Smooth muscle cell (in vitro differentiated cells): ENCODE measurements at regions not wholly inside any gene's neighbourhood (a gene's known extent, or its start where the extent isn't known, plus 50 kb on each side); places are given as distances from the start of the nearest gene placed in this dataset.

Source experiments
- DNase-seq: peaks from one replicate; lab custom pipeline; 2025; ENCODE audit not compliant: unreplicated experiment; lab: John Stamatoyannopoulos, UW
- H2AFZ ChIP-seq: fragments of 200-600 bp; sonication (generic); 2 replicates; pipeline ENCODE4 v1.6.0; 2016; ENCODE audit warnings: antibody characterized with exemption, low read depth, mild to moderate bottlenecking
- H3F3A ChIP-seq: fragments of 200-600 bp; sonication (generic); 2 replicates; pipeline ENCODE4 v1.6.0; 2017; ENCODE audit warnings: antibody characterized with exemption, low read depth
- H3K27ac ChIP-seq: fragments of 200-600 bp; sonication (generic); 2 replicates; pipeline ENCODE4 v1.5.1; 2016; ENCODE audit warnings: low read depth, mild to moderate bottlenecking
- H3K27me3 ChIP-seq: fragments of 200-600 bp; sonication (generic); 2 replicates; pipeline ENCODE4 v1.6.1; 2016; ENCODE audit warnings: low read depth, mild to moderate bottlenecking
- H3K36me3 ChIP-seq: fragments of 200-600 bp; sonication (generic); 2 replicates; pipeline ENCODE4 v1.5.1; 2016; ENCODE audit warnings: low read depth
- H3K4me1 ChIP-seq: fragments of 200-600 bp; sonication (generic); 2 replicates; pipeline ENCODE4 v1.5.1; 2016; ENCODE audit warnings: low read depth
- H3K4me2 ChIP-seq: fragments of 200-600 bp; sonication (generic); 2 replicates; pipeline ENCODE4 v1.6.0; 2016; ENCODE audit warnings: mild to moderate bottlenecking
- H3K4me3 ChIP-seq: fragments of 200-600 bp; sonication (generic); 2 replicates; pipeline ENCODE4 v1.5.1; 2016; ENCODE audit warnings: mild to moderate bottlenecking
- H3K79me2 ChIP-seq: fragments of 200-600 bp; sonication (generic); 2 replicates; pipeline ENCODE4 v1.6.0; 2016; ENCODE audit warnings: low read depth, mild to moderate bottlenecking
- H3K9ac ChIP-seq: fragments of 200-600 bp; sonication (generic); 2 replicates; pipeline ENCODE4 v1.6.0; 2016; ENCODE audit warnings: low read depth
- H3K9me3 ChIP-seq: fragments of 200-600 bp; sonication (generic); replicated peaks from 2 replicates; pipeline ENCODE4 v1.5.1; 2016; ENCODE audit warnings: low read depth
- H4K20me1 ChIP-seq: fragments of 200-600 bp; sonication (generic); 2 replicates; pipeline ENCODE4 v1.6.0; 2016; ENCODE audit warnings: low read depth
- WGBS: methylation state at CpG from one replicate; pipeline ENCODE4 v1.1.7; 2016; ENCODE audit warnings: low lambda C conversion rate; 5-methylcytosine and 5-hydroxymethylcytosine counted together
- TF ChIP-seq, protein P1 (sequence below): fragments of 200-600 bp; sonication (generic); IDR thresholded peaks from 2 replicates; pipeline ENCODE4 v1.5.1; 2017; ENCODE audit warnings: borderline replicate concordance, mild to moderate bottlenecking, antibody characterized with exemption; ENCODE audit not compliant: insufficient read depth, poor library complexity, severe bottlenecking

DNA sequence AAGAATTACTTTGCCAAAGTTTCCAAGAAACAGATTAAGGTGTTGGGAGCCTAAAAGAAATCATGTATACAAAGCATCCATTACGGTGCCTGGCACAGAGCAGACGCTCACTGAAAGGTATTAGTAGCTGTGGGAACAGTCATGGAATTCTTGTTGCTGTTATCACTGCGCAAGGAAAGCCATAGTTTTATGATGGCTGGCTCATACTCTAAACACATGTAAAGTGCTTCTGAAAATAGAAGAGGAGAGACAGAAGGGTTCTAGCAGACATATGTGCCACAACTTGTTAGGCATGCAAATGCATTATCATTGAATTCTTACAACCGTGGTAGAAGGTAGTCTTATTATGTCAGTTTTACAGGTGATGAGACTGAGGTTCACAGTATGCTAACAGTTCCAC lies 112.4 kb downstream of the TENT5A start:
- no peaks in the 10 kb centered on the region for H3K9me3 ChIP-seq
- H3K79me2 ChIP-seq, result no peaks in the 10 kb centered on the region
- H3K27ac ChIP-seq, result no peak overlapping the region
- H3K27me3 ChIP-seq, result no peaks in the 10 kb centered on the region
- no peak for DNase-seq
- no peaks in the 10 kb centered on the region for H4K20me1 ChIP-seq
- no peak overlapping the region for H3K9ac ChIP-seq
- no peak overlapping the region for H3K4me3 ChIP-seq
- TF ChIP-seq, protein P1, sequence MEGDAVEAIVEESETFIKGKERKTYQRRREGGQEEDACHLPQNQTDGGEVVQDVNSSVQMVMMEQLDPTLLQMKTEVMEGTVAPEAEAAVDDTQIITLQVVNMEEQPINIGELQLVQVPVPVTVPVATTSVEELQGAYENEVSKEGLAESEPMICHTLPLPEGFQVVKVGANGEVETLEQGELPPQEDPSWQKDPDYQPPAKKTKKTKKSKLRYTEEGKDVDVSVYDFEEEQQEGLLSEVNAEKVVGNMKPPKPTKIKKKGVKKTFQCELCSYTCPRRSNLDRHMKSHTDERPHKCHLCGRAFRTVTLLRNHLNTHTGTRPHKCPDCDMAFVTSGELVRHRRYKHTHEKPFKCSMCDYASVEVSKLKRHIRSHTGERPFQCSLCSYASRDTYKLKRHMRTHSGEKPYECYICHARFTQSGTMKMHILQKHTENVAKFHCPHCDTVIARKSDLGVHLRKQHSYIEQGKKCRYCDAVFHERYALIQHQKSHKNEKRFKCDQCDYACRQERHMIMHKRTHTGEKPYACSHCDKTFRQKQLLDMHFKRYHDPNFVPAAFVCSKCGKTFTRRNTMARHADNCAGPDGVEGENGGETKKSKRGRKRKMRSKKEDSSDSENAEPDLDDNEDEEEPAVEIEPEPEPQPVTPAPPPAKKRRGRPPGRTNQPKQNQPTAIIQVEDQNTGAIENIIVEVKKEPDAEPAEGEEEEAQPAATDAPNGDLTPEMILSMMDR, result no peak
- no peak overlapping the region for H3K4me2 ChIP-seq
- no peak overlapping the region for H2AFZ ChIP-seq
- H3K36me3 ChIP-seq, result no peaks in the 10 kb centered on the region
- WGBS, result 63% methylated on average over 4 of the region's 4 CpGs
- no peaks in the 10 kb centered on the region for H3F3A ChIP-seq
- H3K4me1 ChIP-seq, result no peaks in the 10 kb centered on the region

DNA sequence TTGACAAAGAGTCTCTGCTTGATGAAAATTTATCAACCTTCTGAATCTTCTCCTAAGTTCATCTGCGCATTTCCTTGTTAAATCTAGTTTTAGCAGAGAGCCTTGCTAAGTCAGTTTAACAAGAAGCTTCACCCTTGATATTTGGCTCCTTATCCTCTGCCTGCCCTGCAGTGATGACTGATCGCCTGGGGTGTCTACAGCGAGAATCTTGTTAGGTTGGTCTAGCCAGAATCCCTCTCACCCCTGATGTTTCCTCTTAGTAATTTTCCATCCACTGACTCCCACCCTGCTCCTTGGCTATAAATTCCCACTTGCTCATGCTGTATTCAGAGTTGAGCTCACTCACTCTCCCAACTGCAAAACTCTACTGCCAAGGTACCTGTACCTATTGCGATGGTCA lies 114.1 kb downstream of the TENT5A start:
- no peak for DNase-seq
- no peaks in the 10 kb centered on the region for H3K9me3 ChIP-seq
- H3F3A ChIP-seq, result no peaks in the 10 kb centered on the region
- no peak overlapping the region for H2AFZ ChIP-seq
- no peaks in the 10 kb centered on the region for H3K27me3 ChIP-seq
- H3K4me1 ChIP-seq, result no peaks in the 10 kb centered on the region
- H3K36me3 ChIP-seq, result no peaks in the 10 kb centered on the region
- H3K79me2 ChIP-seq, result no peaks in the 10 kb centered on the region
- H4K20me1 ChIP-seq, result no peaks in the 10 kb centered on the region
- H3K27ac ChIP-seq, result no peak overlapping the region
- H3K4me3 ChIP-seq, result no peak overlapping the region
- TF ChIP-seq, protein P1, result no peak
- no peak overlapping the region for H3K4me2 ChIP-seq
- 43% methylated on average over 4 of the region's 4 CpGs for WGBS
- no peak overlapping the region for H3K9ac ChIP-seq

DNA sequence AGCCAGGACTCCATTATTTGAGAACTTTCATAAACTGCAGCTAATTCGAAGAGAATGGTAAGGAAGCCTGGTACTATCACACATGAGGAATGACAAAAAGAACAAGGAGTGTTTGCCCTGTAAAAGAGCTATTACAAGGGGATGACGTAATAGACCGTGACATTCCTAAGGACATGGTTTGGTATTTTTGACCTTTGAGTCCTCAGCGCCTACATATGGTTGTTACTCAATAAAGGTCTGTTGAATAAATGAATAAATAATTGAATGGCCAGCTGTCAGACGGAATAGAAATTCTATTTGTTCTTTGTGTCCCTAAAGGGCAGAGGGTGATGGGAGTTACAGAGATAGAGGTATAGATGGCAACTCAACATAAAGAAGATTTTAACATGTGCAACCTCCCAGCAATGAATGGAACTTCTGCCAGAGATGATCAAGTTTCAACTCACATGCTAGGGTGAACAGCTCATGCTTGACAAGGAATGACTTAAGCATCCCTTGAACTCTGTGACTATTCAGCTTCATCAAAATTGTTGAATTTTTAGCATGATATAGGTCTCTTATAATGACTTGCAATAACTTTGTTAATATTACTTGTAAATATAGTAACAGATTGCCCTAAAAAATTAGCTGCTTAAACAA lies 115.4 kb downstream of the TENT5A start:
- Histone ChIP-seq H3K9me3 (no peaks in the 10 kb centered on the region), H3K4me1 (no peaks in the 10 kb centered on the region), H4K20me1 (no peaks in the 10 kb centered on the region), H3K36me3 (no peaks in the 10 kb centered on the region), H3K4me2 (no peak overlapping the region), H3K79me2 (no peaks in the 10 kb centered on the region), H3F3A (no peaks in the 10 kb centered on the region), H3K4me3 (no peak overlapping the region), H2AFZ (no peak overlapping the region), H3K9ac (no peak overlapping the region), H3K27ac (no peak overlapping the region), H3K27me3 (no peaks in the 10 kb centered on the region)
- 90% methylated on average over 5 of the region's 5 CpGs for WGBS
- TF ChIP-seq, protein P1, result no peak
- no peak for DNase-seq

DNA sequence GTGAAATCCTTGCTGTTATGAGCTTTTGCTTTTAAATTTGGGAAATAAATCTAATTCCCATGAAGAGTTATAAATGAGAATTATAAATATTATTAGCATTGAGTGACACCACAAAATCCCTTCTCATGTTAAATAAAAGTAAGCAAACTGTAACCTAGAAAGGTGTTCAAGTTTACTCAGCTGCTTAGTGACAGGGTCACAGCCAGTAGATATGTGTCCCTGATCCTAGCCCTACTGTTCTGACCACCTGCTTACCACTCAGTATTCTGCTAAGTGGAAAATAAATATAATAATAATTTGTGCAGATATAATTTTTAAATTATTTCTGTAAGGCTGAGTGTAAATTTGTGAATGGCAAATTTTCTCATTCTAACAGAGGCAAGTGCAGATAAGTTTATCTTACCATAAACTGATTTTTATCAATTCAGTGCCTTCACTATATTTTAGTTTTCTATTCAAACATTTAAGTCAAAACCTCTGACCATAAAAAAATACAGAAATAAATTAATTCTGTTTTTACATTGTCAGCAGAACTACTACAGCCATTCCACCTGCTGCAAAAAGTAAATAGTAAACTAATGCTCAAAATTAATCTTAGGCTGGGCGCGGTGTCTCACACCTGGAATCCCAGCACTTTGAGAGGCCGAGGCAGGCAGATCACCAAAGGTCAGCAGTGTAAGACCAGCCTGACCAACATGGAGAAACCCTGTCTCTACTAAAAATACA lies 118.2 kb downstream of the TENT5A start:
- TF ChIP-seq, protein P1, result no peak

More for the DNA sequence above, 118.2 kb downstream of the TENT5A start:
- no peak for DNase-seq
- Histone ChIP-seq H3K79me2 (no peaks in the 10 kb centered on the region), H3K4me2 (no peak overlapping the region), H3K9me3 (peaks cover 3% of the 10 kb centered on the region), H2AFZ (no peak overlapping the region), H3K9ac (no peak overlapping the region), H3K27me3 (no peaks in the 10 kb centered on the region), H3F3A (no peaks in the 10 kb centered on the region), H3K4me1 (no peaks in the 10 kb centered on the region), H3K27ac (no peak overlapping the region), H3K36me3 (no peaks in the 10 kb centered on the region), H3K4me3 (no peak overlapping the region), H4K20me1 (no peaks in the 10 kb centered on the region)
- 96% methylated on average over 3 of the region's 3 CpGs for WGBS
